Keratinocyte (primary cell): ENCODE measurements at regions not wholly inside any gene's neighbourhood (a gene's known extent, or its start where the extent isn't known, plus 50 kb on each side); places are given as distances from the start of the nearest gene placed in this dataset.

ENCODE experiments used
- EZH2 ChIP-seq: IDR thresholded peaks from one replicate; pipeline ENCODE4 v1.6.1; 2012; ENCODE audit warnings: inconsistent platforms, mild to moderate bottlenecking, low read length, moderate library complexity
- TF ChIP-seq, protein P1 (sequence below), 3 experiments: IDR thresholded peaks in 1 of 3; conservative IDR thresholded peaks in 1 of 3; optimal IDR thresholded peaks in 1 of 3; 2 replicates in 2 of 3; 3 replicates in 1 of 3; pipeline versions ENCODE3 to v1.5.1; 2011; ENCODE audit warnings: low read length in 3 of 3, mild to moderate bottlenecking in 3 of 3, moderate library complexity in 2 of 3, control low read depth in 1 of 3, inconsistent platforms in 1 of 3; ENCODE audit not compliant: insufficient read depth in 2 of 3; ENCODE audit errors: extremely low read depth in 1 of 3

DNA sequence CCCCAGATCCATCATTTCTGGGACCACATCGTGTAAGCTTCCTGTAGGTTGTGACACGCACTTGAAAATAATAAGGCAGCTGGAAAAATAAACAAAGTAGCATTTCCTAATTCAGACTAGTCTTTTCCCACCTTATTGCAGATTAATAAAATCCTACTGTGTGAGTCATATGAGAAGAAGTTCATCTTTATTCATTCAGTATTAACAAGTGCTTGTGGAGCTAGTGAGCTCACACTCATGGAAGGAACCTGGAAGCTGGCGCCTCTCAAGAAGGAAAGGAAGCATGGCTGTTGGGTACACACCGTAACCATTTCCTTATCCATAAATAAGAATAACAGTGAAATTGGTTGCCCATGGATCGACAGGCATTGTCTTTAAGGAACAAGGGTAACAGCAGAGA lies 152.6 kb upstream of the PFKP start:
- TF ChIP-seq, protein P1, sequence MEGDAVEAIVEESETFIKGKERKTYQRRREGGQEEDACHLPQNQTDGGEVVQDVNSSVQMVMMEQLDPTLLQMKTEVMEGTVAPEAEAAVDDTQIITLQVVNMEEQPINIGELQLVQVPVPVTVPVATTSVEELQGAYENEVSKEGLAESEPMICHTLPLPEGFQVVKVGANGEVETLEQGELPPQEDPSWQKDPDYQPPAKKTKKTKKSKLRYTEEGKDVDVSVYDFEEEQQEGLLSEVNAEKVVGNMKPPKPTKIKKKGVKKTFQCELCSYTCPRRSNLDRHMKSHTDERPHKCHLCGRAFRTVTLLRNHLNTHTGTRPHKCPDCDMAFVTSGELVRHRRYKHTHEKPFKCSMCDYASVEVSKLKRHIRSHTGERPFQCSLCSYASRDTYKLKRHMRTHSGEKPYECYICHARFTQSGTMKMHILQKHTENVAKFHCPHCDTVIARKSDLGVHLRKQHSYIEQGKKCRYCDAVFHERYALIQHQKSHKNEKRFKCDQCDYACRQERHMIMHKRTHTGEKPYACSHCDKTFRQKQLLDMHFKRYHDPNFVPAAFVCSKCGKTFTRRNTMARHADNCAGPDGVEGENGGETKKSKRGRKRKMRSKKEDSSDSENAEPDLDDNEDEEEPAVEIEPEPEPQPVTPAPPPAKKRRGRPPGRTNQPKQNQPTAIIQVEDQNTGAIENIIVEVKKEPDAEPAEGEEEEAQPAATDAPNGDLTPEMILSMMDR (optimal IDR thresholded peaks at IDR 0.05 in 1 of 3, IDR thresholded peaks at IDR 0.05 in 1 of 3, conservative IDR thresholded peaks at IDR 0.05 in 1 of 3; ENCODE audit: extremely low read depth in 1 of 3, insufficient read depth in 2 of 3, low read length in 3 of 3) = no peak
- no peak for TF ChIP-seq EZH2
